ENCODE measurements at regions not wholly inside any gene's neighbourhood (a gene's known extent, or its start where the extent isn't known, plus 50 kb on each side); places are given as distances from the start of the nearest gene placed in this dataset.

DNA sequence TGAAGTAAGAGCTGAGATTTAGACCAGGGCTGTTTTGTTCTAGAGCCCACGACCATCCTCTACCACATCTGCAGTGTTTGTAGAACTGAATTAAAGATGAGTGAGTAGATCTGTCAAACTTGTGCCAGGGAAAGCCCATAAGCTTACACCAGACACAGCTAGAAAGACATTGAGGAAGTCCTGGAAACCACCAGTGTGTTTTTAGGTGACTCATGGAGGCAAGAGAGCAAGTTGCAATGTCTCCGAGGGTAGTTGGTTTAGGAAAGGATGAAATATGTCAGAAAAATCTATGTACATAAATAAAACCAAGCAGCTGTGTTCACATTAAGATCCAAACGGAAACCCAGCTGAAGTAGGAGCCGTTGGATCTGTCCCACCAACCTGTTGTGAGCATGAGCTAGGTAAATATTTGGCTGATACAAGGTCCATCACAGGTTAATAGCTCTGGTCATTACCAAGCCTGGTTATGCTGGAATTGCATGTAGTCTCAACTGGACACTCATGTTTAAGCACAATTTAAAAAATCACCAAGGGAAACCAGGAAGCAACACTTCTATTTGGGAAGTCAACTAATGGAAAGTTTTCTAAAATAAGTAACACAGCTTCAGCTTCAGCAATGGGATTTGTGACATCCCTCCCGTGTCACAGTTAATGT lies 49.9 kb upstream of the PLEKHG3 start:
- 0 out of 4 replicates have a peak, but pooled peaks cover 0 to 6% of the 10 kb centered on the region in 2 experiments for H3K4me1 ChIP-seq (ENCODE audit: control insufficient read depth in 1 of 2, insufficient read depth in 2 of 2, low read depth in 1 of 2, low read length in 1 of 2)
- no peak overlapping the region; the same call in 1 of the 2 replicates for H2AFZ ChIP-seq (ENCODE audit: low read depth)
- ChIA-PET CTCF (interaction anchor here (1.4 to 3.7 kb wide), 4 partner anchors 16 to 110 kb away, joined by 4 to 25 read pairs (median 7); no protein-coding TSS in a partner anchor), POLR2A (no interaction called here)
- no peaks in the 10 kb centered on the region for H3K36me3 ChIP-seq (replicated peaks in 1 of 2; ENCODE audit: control insufficient read depth in 1 of 2, insufficient read depth in 2 of 2, low read length in 1 of 2)
- DNase-seq, result no peak
- H4K20me1 ChIP-seq (ENCODE audit: insufficient read depth), result no peaks in the 10 kb centered on the region
- H3F3A ChIP-seq (replicated peaks; ENCODE audit: insufficient read depth), result no peaks in the 10 kb centered on the region
- H3K9ac ChIP-seq, result no peak overlapping the region
- no peaks in the 10 kb centered on the region; the same call in 1 of the 2 replicates for H3K27me3 ChIP-seq (ENCODE audit: insufficient read depth)
- H3K9me3 ChIP-seq, result no peaks in the 10 kb centered on the region
- WGBS (ENCODE audit: low lambda C conversion rate), result 23% methylated on average over 5 of the region's 5 CpGs
- no peaks in the 10 kb centered on the region for H3K79me2 ChIP-seq (ENCODE audit: insufficient read depth)
- H3K27ac ChIP-seq (ENCODE audit: low read depth in 2 of 2, low read length in 1 of 2), result peak overlapping the region in 1 of 2 experiments; percentile 69; a peak in 2 of 4 replicates
- no peak for TF ChIP-seq FOXM1 (IDR thresholded peaks at IDR 0.05; ENCODE audit: low read depth)
- TF ChIP-seq JUND (IDR thresholded peaks at IDR 0.05), result peak; percentile 57; the same call in 1 of the 2 replicates
- TF ChIP-seq PBX3 (IDR thresholded peaks at IDR 0.05), result peak; percentile 59
- no peak for TF ChIP-seq RCOR1 (IDR thresholded peaks at IDR 0.05; ENCODE audit: low read length)
- peak; percentile 52; the same call in 1 of the 2 replicates for TF ChIP-seq FOSL2 (IDR thresholded peaks at IDR 0.05; ENCODE audit: borderline replicate concordance, low read depth)
- TF ChIP-seq TCF12 (IDR thresholded peaks at IDR 0.05), result peak; percentile 71
- TF ChIP-seq GATA2 (CRISPR knock-in tag; IDR thresholded peaks at IDR 0.05), result no peak
- TF ChIP-seq RAD21 (IDR thresholded peaks at IDR 0.05; ENCODE audit: low read length), result no peak
- no peak overlapping the region for H3K4me3 ChIP-seq (ENCODE audit: low read depth in 2 of 2, low read length in 1 of 2)
- H3K4me2 ChIP-seq, result peak overlapping the region; percentile 31; the same call in 1 of the 2 replicates
- H3K9me2 ChIP-seq, result no peaks in the 10 kb centered on the region
